ENCODE measurements at regions not wholly inside any gene's neighbourhood (a gene's known extent, or its start where the extent isn't known, plus 50 kb on each side); places are given as distances from the start of the nearest gene placed in this dataset.

DNA sequence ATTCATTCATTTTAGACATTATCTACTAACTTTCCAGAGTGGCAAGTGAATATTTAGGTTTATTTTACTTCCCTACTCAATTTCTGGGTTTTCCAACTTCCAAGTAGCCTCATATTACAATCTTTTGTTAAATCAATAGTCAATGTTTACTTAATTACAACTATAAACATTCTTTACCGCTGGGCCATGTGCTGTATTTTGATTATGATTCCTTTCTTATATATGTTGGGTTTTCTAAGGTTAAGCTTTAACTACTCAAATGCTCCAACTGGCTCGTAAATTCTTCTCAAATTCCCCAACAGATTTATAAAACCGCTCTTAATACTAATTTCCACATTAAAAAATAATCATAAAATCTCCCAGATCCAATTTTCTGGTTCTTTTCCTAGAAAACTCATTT, 110.1 kb upstream of the ABCA1 start:
- TF ChIP-seq GATA2 (IDR thresholded peaks at IDR 0.05; ENCODE audit: low read depth, low read length) (no peak), GATA3 (IDR thresholded peaks at IDR 0.05; ENCODE audit: low read depth, low read length) (no peak)
